HFFc6 (cell line): ENCODE measurements at regions not wholly inside any gene's neighbourhood (a gene's known extent, or its start where the extent isn't known, plus 50 kb on each side); places are given as distances from the start of the nearest gene placed in this dataset.

Experiments
- DNase-seq: peaks from one replicate; pipeline ENCODE4 v3.0.0-alpha.2; 2018
- H3K27ac Mint-ChIP-seq: 2 replicates; pipeline ENCODE4 v1.8.0; 2020; ENCODE audit warnings: mild to moderate bottlenecking, mixed read lengths
- H3K27me3 Mint-ChIP-seq: 2 replicates; pipeline ENCODE4 v1.8.0; 2021; ENCODE audit warnings: mild to moderate bottlenecking, moderate library complexity, mixed read lengths; ENCODE audit not compliant: insufficient read depth
- H3K36me3 Mint-ChIP-seq: 2 replicates; pipeline ENCODE4 v1.8.0; 2021; ENCODE audit warnings: low read depth, mixed read lengths
- H3K4me1 Mint-ChIP-seq: 2 replicates; pipeline ENCODE4 v1.8.0; 2020; ENCODE audit warnings: low read depth, mixed read lengths
- H3K4me3 Mint-ChIP-seq: 2 replicates; pipeline ENCODE4 v1.8.0; 2020; ENCODE audit warnings: mild to moderate bottlenecking, moderate library complexity, mixed read lengths
- H3K9me3 Mint-ChIP-seq: 2 replicates; pipeline ENCODE4 v1.8.0; 2020; ENCODE audit warnings: mild to moderate bottlenecking, mixed read lengths
- CTCF ChIP-seq: fragments of 200-600 bp; sonication (generic); IDR thresholded peaks from 2 replicates; pipeline ENCODE4 v1.5.0; 2021; ENCODE audit warnings: antibody characterized with exemption, mild to moderate bottlenecking

GRCh38 chr16:17023606-17024005 lies 447.2 kb downstream of the XYLT1 start:
- H3K36me3 Mint-ChIP-seq: no peaks in the 10 kb centered on the region
- DNase-seq: no peak
- TF ChIP-seq CTCF: no peak
- H3K4me1 Mint-ChIP-seq: no peaks in the 10 kb centered on the region
- H3K27me3 Mint-ChIP-seq: no peaks in the 10 kb centered on the region
- no peak overlapping the region for H3K27ac Mint-ChIP-seq
- H3K4me3 Mint-ChIP-seq: no peak overlapping the region
- H3K9me3 Mint-ChIP-seq: no peaks in the 10 kb centered on the region

- H3K9me3 Mint-ChIP-seq: no peaks in the 10 kb centered on the region
- no peak for TF ChIP-seq CTCF
- no peaks in the 10 kb centered on the region for H3K27me3 Mint-ChIP-seq
- no peak for DNase-seq
- H3K4me1 Mint-ChIP-seq: no peaks in the 10 kb centered on the region
- H3K27ac Mint-ChIP-seq: no peak overlapping the region
- no peak overlapping the region for H3K4me3 Mint-ChIP-seq
- no peaks in the 10 kb centered on the region for H3K36me3 Mint-ChIP-seq
Observed at GRCh38 chr16:17024514-17024913, 446.2 kb downstream of the XYLT1 start.

DNA sequence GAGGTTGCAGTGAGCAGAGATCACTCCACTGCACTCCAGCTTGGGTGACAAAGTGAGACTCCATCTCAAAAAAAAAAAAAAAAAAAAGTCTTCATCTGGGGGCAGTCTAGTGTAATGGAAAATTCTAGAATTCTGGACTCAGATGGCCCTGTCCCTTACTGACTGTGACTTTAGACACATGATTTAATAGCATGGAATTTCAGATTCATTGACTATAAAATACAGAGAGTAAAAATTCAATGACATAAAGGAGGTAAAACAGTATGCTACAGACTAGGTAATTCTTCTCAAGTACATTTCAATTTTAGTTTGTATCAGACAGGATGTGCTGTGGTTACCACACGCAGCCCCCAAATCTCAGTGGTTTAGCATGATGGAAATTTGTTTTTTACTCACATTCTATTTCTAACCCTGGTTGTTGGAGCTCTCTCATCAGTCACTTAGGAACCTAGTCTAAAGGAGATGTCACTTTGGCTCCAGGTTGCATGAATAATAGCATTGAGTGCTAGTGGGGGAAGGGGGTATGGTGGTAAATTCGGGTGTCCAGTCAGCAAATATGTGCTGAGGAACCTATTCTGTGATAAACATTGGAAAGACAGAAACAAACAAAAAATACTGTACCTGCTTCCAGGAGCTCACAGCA lies 444.0 kb downstream of the XYLT1 start:
- DNase-seq: no peak
- no peak for TF ChIP-seq CTCF
- no peaks in the 10 kb centered on the region for H3K36me3 Mint-ChIP-seq
- H3K9me3 Mint-ChIP-seq: no peaks in the 10 kb centered on the region
- no peak overlapping the region for H3K4me3 Mint-ChIP-seq
- H3K27ac Mint-ChIP-seq: no peak overlapping the region
- no peaks in the 10 kb centered on the region for H3K27me3 Mint-ChIP-seq
- no peaks in the 10 kb centered on the region for H3K4me1 Mint-ChIP-seq

DNA sequence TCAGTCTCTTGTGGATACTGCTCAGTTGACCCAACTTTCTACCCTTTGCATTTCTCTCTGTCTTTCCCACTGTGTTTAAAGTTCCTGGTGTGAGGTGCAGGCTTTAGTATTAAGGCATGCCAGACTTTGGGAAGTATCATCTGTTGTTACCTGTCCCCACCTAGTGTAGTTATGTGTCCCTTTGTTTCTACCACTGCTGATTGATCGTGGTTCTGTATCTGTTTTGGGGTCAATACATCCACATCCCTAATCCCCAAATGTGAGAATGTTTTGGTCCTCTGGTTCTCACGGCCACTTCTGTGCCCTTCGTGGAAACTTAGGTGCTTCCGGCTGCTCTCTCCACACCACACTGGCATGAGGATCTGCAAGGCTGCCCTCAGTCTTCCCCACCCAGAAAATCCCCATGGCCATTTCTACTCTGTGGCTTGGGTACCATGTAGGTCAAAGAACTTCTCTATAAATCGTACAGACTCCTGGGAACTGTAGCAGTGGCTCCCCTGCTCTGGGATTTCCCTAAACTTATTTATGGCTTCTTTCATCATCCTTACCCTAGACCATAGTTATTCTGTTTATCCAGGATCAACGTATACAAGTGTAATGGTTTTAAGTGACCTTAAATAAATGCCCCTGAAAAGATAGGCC lies 443.2 kb downstream of the XYLT1 start:
- H3K27ac Mint-ChIP-seq: no peak overlapping the region
- no peaks in the 10 kb centered on the region for H3K27me3 Mint-ChIP-seq
- DNase-seq: no peak
- TF ChIP-seq CTCF: no peak
- no peak overlapping the region for H3K4me3 Mint-ChIP-seq
- no peaks in the 10 kb centered on the region for H3K36me3 Mint-ChIP-seq
- H3K4me1 Mint-ChIP-seq: no peaks in the 10 kb centered on the region
- H3K9me3 Mint-ChIP-seq: no peaks in the 10 kb centered on the region

- Mint-ChIP-seq H3K27ac (no peak overlapping the region), H3K27me3 (no peaks in the 10 kb centered on the region), H3K4me1 (no peaks in the 10 kb centered on the region), H3K4me3 (no peak overlapping the region), H3K36me3 (no peaks in the 10 kb centered on the region), H3K9me3 (no peaks in the 10 kb centered on the region)
- DNase-seq: no peak
- no peak for TF ChIP-seq CTCF
Observed at GRCh38 chr16:17029602-17030350, 441.0 kb downstream of the XYLT1 start.
